ENCODE measurements at regions not wholly inside any gene's neighbourhood (a gene's known extent, or its start where the extent isn't known, plus 50 kb on each side); places are given as distances from the start of the nearest gene placed in this dataset.

DNA sequence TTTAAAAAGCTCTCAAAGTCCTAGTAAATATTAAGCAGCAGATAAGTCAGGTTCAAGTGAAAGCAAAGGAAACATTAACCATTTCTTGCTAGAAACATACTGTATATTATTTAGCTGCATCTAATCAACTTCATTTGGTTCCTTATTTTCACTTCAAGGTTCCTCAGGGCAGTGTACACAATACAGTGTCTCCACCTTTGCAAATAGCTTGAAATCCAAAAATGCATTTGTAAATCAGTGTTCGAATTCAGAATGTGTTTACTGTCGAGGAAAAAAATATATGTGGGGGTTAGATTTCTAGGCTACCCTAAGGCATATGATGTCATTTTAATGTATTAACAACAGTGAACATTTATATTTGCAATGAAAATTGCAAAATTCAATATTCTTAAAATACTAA lies 436.0 kb downstream of the CETN3 start:
- TF ChIP-seq, protein P1, sequence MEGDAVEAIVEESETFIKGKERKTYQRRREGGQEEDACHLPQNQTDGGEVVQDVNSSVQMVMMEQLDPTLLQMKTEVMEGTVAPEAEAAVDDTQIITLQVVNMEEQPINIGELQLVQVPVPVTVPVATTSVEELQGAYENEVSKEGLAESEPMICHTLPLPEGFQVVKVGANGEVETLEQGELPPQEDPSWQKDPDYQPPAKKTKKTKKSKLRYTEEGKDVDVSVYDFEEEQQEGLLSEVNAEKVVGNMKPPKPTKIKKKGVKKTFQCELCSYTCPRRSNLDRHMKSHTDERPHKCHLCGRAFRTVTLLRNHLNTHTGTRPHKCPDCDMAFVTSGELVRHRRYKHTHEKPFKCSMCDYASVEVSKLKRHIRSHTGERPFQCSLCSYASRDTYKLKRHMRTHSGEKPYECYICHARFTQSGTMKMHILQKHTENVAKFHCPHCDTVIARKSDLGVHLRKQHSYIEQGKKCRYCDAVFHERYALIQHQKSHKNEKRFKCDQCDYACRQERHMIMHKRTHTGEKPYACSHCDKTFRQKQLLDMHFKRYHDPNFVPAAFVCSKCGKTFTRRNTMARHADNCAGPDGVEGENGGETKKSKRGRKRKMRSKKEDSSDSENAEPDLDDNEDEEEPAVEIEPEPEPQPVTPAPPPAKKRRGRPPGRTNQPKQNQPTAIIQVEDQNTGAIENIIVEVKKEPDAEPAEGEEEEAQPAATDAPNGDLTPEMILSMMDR (IDR thresholded peaks at IDR 0.05 in 8 of 11, conservative IDR thresholded peaks at IDR 0.05 in 3 of 11) = no peak
- TF ChIP-seq POLR2AphosphoS5 (IDR thresholded peaks at IDR 0.05) = no peak

Measured in spleen (tissue), 7 donors.